Spleen (tissue), 11 donors: ENCODE measurements at regions not wholly inside any gene's neighbourhood (a gene's known extent, or its start where the extent isn't known, plus 50 kb on each side); places are given as distances from the start of the nearest gene placed in this dataset.

ENCODE experiments used
- DNase-seq: peaks from one replicate; pipeline ENCODE4 v3.0.0-alpha.2; 2020
- H3K27ac ChIP-seq, 8 donors: fragments of 200-600 bp; sonication (generic) in 7 of 8; 1 replicate in 4 of 8; 2 replicates in 4 of 8; pipeline versions ENCODE4 v1.5.0 to v1.8.0; 2016 to 2021; ENCODE audit warnings: inconsistent platforms in 4 of 8, mild to moderate bottlenecking in 4 of 8, moderate library complexity in 1 of 8
- H3K27me3 ChIP-seq, 7 donors: fragments of 200-600 bp; sonication (generic) in 6 of 7; replicated peaks in 1 of 7; 1 replicate in 4 of 7; 2 replicates in 3 of 7; pipeline versions ENCODE4 v1.5.0 to v1.8.0; 2016 to 2021; ENCODE audit warnings: inconsistent platforms in 3 of 7, mild to moderate bottlenecking in 1 of 7
- H3K36me3 ChIP-seq, 6 donors: fragments of 200-600 bp; sonication (generic) in 5 of 6; 1 replicate in 4 of 6; 2 replicates in 2 of 6; pipeline versions ENCODE4 v1.5.0 to v1.8.0; 2016 to 2021; ENCODE audit warnings: inconsistent platforms in 2 of 6
- H3K4me1 ChIP-seq, 6 donors: fragments of 200-600 bp; sonication (generic) in 5 of 6; 1 replicate in 3 of 6; 2 replicates in 3 of 6; pipeline versions ENCODE4 v1.5.0 to v1.8.0; 2016 to 2021; ENCODE audit warnings: inconsistent platforms in 3 of 6
- H3K4me3 ChIP-seq, 8 donors: fragments of 200-600 bp; sonication (generic) in 7 of 8; 1 replicate in 4 of 8; 2 replicates in 4 of 8; pipeline versions ENCODE4 v1.5.0 to v1.8.0; 2016 to 2021; ENCODE audit warnings: inconsistent platforms in 4 of 8, mild to moderate bottlenecking in 4 of 8, moderate library complexity in 2 of 8
- H3K9me3 ChIP-seq, 8 donors: fragments of 200-600 bp; sonication (generic) in 7 of 8; 1 replicate in 4 of 8; 2 replicates in 4 of 8; pipeline versions ENCODE4 v1.5.0 to v1.8.0; 2016 to 2021; ENCODE audit warnings: inconsistent platforms in 4 of 8
- POLR2A ChIP-seq, 3 donors: fragments of 450-650 bp; IDR thresholded peaks; one replicate each; pipeline ENCODE4 v1.5.1; 2017; ENCODE audit warnings: antibody characterized with exemption in 3 of 3, mild to moderate bottlenecking in 1 of 3
- POLR2AphosphoS5 ChIP-seq, 3 donors: sonication (generic); formaldehyde crosslinking; IDR thresholded peaks; one replicate each; pipeline ENCODE4 v1.5.1; 2017; ENCODE audit warnings: antibody characterized with exemption in 3 of 3
- WGBS, 5 donors: extraction: QIAGEN DNeasy Blood & Tissue Kit in 3 of 5; methylation state at CpG; one replicate each; pipeline versions ENCODE4 v1.1.5 to v1.1.7; 2013 to 2018; 5-methylcytosine and 5-hydroxymethylcytosine counted together
- intact Hi-C: fragments of 100-400 bp; cut with DNase I; formaldehyde crosslinking; loops from one replicate; pipeline ENCODE4 v1.15.0; 2023; ENCODE audit warnings: low total_unique reads
- TF ChIP-seq, protein P1 (sequence below), 11 experiments: fragments of 200-600 bp in 7 of 11; fragments of 450-650 bp in 4 of 11; sonication (generic) in 4 of 11; IDR thresholded peaks in 8 of 11; conservative IDR thresholded peaks in 3 of 11; 1 replicate in 7 of 11; 2 replicates in 4 of 11; pipeline versions ENCODE4 v1.4.0 to v1.8.0; 2016 to 2021; ENCODE audit warnings: antibody characterized with exemption in 11 of 11, inconsistent platforms in 4 of 11, mild to moderate bottlenecking in 1 of 11
- donor health status: healthy with polysubstance abuse.
- donor health status: DM: no; HTN: no; CAD: no; lungs with moderate emphysema.
- donor health status: DM: no; HTN: no; CAD: no.
- donor health status: Bipolar disorder and iron deficiency.
- donor health status: healthy.
- donor health status: DM: no; HTN: no; CAD: no.
- donor health status: DM: yes; HTN: yes; CAD: no.

GRCh38 chr1:193951984-193952383 lies 765.6 kb upstream of the B3GALT2 start:
- 71 to 86% (median 77%) methylated on average over 3 of the region's 3 CpGs for WGBS, 5 donors
- DNase-seq: no peak
- no peak for TF ChIP-seq POLR2AphosphoS5 (IDR thresholded peaks at IDR 0.05)
- TF ChIP-seq POLR2A (IDR thresholded peaks at IDR 0.05): no peak
- TF ChIP-seq, protein P1, sequence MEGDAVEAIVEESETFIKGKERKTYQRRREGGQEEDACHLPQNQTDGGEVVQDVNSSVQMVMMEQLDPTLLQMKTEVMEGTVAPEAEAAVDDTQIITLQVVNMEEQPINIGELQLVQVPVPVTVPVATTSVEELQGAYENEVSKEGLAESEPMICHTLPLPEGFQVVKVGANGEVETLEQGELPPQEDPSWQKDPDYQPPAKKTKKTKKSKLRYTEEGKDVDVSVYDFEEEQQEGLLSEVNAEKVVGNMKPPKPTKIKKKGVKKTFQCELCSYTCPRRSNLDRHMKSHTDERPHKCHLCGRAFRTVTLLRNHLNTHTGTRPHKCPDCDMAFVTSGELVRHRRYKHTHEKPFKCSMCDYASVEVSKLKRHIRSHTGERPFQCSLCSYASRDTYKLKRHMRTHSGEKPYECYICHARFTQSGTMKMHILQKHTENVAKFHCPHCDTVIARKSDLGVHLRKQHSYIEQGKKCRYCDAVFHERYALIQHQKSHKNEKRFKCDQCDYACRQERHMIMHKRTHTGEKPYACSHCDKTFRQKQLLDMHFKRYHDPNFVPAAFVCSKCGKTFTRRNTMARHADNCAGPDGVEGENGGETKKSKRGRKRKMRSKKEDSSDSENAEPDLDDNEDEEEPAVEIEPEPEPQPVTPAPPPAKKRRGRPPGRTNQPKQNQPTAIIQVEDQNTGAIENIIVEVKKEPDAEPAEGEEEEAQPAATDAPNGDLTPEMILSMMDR (IDR thresholded peaks at IDR 0.05 in 8 of 11, conservative IDR thresholded peaks at IDR 0.05 in 3 of 11): no peak
- H3K4me3 ChIP-seq: no peak overlapping the region
- no peaks in the 10 kb centered on the region for H3K4me1 ChIP-seq
- intact Hi-C loops: no loop called here
- no peak overlapping the region for H3K27ac ChIP-seq
- peaks cover 0 to 9% (median 0%) of the 10 kb centered on the region in 8 donors for H3K9me3 ChIP-seq
- H3K27me3 ChIP-seq: no peaks in the 10 kb centered on the region
- H3K36me3 ChIP-seq: no peaks in the 10 kb centered on the region

DNA sequence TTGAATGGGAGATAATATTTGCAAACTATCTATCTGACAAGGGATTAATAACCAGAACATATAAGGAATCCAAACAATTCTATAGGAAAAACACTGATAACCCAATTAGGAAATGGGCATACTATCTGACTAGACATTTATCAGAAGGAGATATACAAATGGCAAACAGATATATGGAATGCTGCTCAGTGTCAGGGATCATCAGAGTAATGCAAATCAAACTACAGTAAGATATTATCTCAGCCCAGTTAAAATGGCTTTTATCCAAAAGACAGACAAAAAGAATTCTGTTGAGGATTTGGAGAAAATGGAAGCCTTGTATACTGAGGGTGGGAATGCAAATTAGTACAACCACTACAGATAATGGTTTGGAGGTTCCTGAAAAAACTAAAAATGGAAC lies 758.0 kb upstream of the B3GALT2 start:
- Histone ChIP-seq H3K36me3 (no peaks in the 10 kb centered on the region), H3K4me1 (no peaks in the 10 kb centered on the region), H3K4me3 (no peak overlapping the region), H3K27ac (no peak overlapping the region), H3K27me3 (no peaks in the 10 kb centered on the region), H3K9me3 (peaks cover 0 to 9% (median 0%) of the 10 kb centered on the region in 8 donors)
- TF ChIP-seq POLR2AphosphoS5 (IDR thresholded peaks at IDR 0.05) (no peak), POLR2A (IDR thresholded peaks at IDR 0.05) (no peak)
- TF ChIP-seq, protein P1 (IDR thresholded peaks at IDR 0.05 in 8 of 11, conservative IDR thresholded peaks at IDR 0.05 in 3 of 11): no peak
- intact Hi-C loops: no loop called here
- no peak for DNase-seq

- no peaks in the 10 kb centered on the region for H3K36me3 ChIP-seq
- peaks cover 0 to 3% (median 0%) of the 10 kb centered on the region in 8 donors for H3K9me3 ChIP-seq
- H3K4me3 ChIP-seq: no peak overlapping the region
- no peaks in the 10 kb centered on the region for H3K4me1 ChIP-seq
- intact Hi-C loops: no loop called here
- H3K27ac ChIP-seq: no peak overlapping the region
- H3K27me3 ChIP-seq: no peaks in the 10 kb centered on the region
- no peak for DNase-seq
- WGBS, 5 donors: 89 to 100% (median 95%) methylated on average over 1 of the region's 1 CpG
- TF ChIP-seq POLR2AphosphoS5 (IDR thresholded peaks at IDR 0.05): no peak
- TF ChIP-seq POLR2A (IDR thresholded peaks at IDR 0.05): no peak
- TF ChIP-seq, protein P1 (IDR thresholded peaks at IDR 0.05 in 8 of 11, conservative IDR thresholded peaks at IDR 0.05 in 3 of 11): no peak
These were observed 753.8 kb upstream of the B3GALT2 start for GRCh38 chr1:193940176-193940575.

GRCh38 chr1:193939585-193939984 lies 753.2 kb upstream of the B3GALT2 start:
- Histone ChIP-seq H3K27ac (no peak overlapping the region), H3K36me3 (no peaks in the 10 kb centered on the region), H3K4me1 (no peaks in the 10 kb centered on the region), H3K4me3 (no peak overlapping the region), H3K9me3 (peaks cover 0 to 4% (median 0%) of the 10 kb centered on the region in 8 donors), H3K27me3 (no peaks in the 10 kb centered on the region)
- TF ChIP-seq, protein P1 (IDR thresholded peaks at IDR 0.05 in 8 of 11, conservative IDR thresholded peaks at IDR 0.05 in 3 of 11): no peak
- no peak for TF ChIP-seq POLR2A (IDR thresholded peaks at IDR 0.05)
- TF ChIP-seq POLR2AphosphoS5 (IDR thresholded peaks at IDR 0.05): no peak
- WGBS, 5 donors: 93 to 100% (median 94%) methylated on average over 1 to 3 of the region's 3 CpGs
- intact Hi-C loops: no loop called here
- no peak for DNase-seq
